Activated CD4-positive, alpha-beta T cell treated with anti-CD3 and anti-CD28 coated beads for 4 hours (primary cell): ENCODE measurements at regions not wholly inside any gene's neighbourhood (a gene's known extent, or its start where the extent isn't known, plus 50 kb on each side); places are given as distances from the start of the nearest gene placed in this dataset.

Experiments
- DNase-seq, 2 donors: peaks; one replicate each; pipeline ENCODE4 v3.0.0-alpha.2; 2020

GRCh38 chr9:14466429-14466818, 152.5 kb upstream of the NFIB start:
- DNase-seq = no peak

- no peak for DNase-seq
Observed at GRCh38 chr9:14462950-14463349, 149.0 kb upstream of the NFIB start.

- no peak for DNase-seq
Observed at GRCh38 chr9:14455243-14455642, 141.3 kb upstream of the NFIB start.

- DNase-seq = no peak
Observed at GRCh38 chr9:14453286-14453685, 139.3 kb upstream of the NFIB start.

- DNase-seq = no peak
Observed at GRCh38 chr9:14452539-14452938, 138.6 kb upstream of the NFIB start.

- DNase-seq = no peak
Observed at GRCh38 chr9:14451949-14452348, 138.0 kb upstream of the NFIB start.

GRCh38 chr9:14447103-14447502, 133.2 kb upstream of the NFIB start:
- DNase-seq = no peak

- DNase-seq = no peak
Observed at GRCh38 chr9:14445946-14446345, 132.0 kb upstream of the NFIB start.

GRCh38 chr9:14442956-14443355, 129.0 kb upstream of the NFIB start:
- DNase-seq = no peak

- DNase-seq = no peak
Observed at GRCh38 chr9:14441976-14442651, 128.2 kb upstream of the NFIB start.

GRCh38 chr9:14441115-14441514, 127.2 kb upstream of the NFIB start:
- DNase-seq = no peak

- no peak for DNase-seq
Observed at GRCh38 chr9:14440062-14440461, 126.1 kb upstream of the NFIB start.

GRCh38 chr9:14439555-14439954, 125.6 kb upstream of the NFIB start:
- no peak for DNase-seq

- no peak for DNase-seq
Observed at GRCh38 chr9:14438232-14439021, 124.5 kb upstream of the NFIB start.

- no peak for DNase-seq
Observed at GRCh38 chr9:14437354-14438231, 123.7 kb upstream of the NFIB start.

- DNase-seq = no peak
Observed at GRCh38 chr9:14435871-14436270, 121.9 kb upstream of the NFIB start.

GRCh38 chr9:14434971-14435718, 121.2 kb upstream of the NFIB start:
- DNase-seq = no peak

GRCh38 chr9:14434158-14434504, 120.2 kb upstream of the NFIB start:
- no peak for DNase-seq

GRCh38 chr9:14433351-14434157, 119.6 kb upstream of the NFIB start:
- DNase-seq = no peak

GRCh38 chr9:14432666-14433350, 118.9 kb upstream of the NFIB start:
- no peak for DNase-seq

- DNase-seq = peak in 1 of 2 donors; percentile 6
Observed at GRCh38 chr9:14428781-14429230, 114.9 kb upstream of the NFIB start.
